ENCODE measurements at regions not wholly inside any gene's neighbourhood (a gene's known extent, or its start where the extent isn't known, plus 50 kb on each side); places are given as distances from the start of the nearest gene placed in this dataset.

DNA sequence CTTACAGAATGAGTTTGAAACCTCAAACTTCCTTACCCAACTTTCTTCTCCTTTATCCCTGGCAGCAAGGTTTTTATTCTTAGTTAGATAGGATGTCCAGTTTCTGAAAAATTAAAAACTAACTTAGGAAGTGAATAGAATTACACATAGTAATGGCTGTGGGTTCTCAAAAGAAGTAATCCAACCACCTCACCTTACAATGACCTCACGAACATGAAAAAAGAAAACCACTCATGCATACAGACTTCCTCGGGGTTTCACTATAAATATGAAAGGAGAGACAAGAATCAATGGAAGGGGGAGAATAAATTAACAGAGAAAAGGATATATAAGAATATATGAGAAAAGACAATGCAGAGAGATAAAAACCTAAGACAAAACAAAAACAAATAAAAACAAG, 1044.3 kb upstream of the KLHL29 start:
- no peaks in the 10 kb centered on the region for H3K4me1 ChIP-seq (ENCODE audit: insufficient read depth, low read length)
- no peaks in the 10 kb centered on the region for H3K36me3 ChIP-seq (replicated peaks in 1 of 2; ENCODE audit: control insufficient read depth in 1 of 2, insufficient read depth in 2 of 2, low read length in 2 of 2)
- no peaks in the 10 kb centered on the region for H3K27me3 ChIP-seq (ENCODE audit: control insufficient read depth in 1 of 2, insufficient read depth in 2 of 2, low read length in 2 of 2)
- ChIA-PET POLR2A (no interaction called here), CTCF (ENCODE audit: low intra/inter-chr PET ratio, low total read pairs) (no interaction called here)
- DNase-seq (ENCODE audit: low spot score) (no peak), ATAC-seq (no peak), FAIRE-seq (no peak)
- H3K27ac ChIP-seq (ENCODE audit: extremely low read length, insufficient read depth, low read length), result no peak overlapping the region
- no peaks in the 10 kb centered on the region for H4K20me1 ChIP-seq (ENCODE audit: insufficient read depth, low read length)
- BruUV-seq (replicated peaks), result no TSS peak
- no peak overlapping the region for H2AFZ ChIP-seq (ENCODE audit: low read length)
- H3K9me3 ChIP-seq (ENCODE audit: low read length), result peaks cover 8% of the 10 kb centered on the region; the same call in 1 of the 2 replicates
- in situ Hi-C loops (cut with HindIII; ENCODE audit: extremely low pct_ligation_motif_present, low pct_unique_long_range_greater_than_20kb) (no loop called here), intact Hi-C loops (cut with micrococcal nuclease; ENCODE audit: unreplicated experiment) (no loop called here)
- WGBS (ENCODE audit: low lambda C conversion rate), result 1% methylated on average over 2 of the region's 2 CpGs
- no peak overlapping the region for H3K4me3 ChIP-seq (replicated peaks in 1 of 3; ENCODE audit: insufficient read depth in 1 of 3, low read depth in 2 of 3, low read length in 3 of 3)
- no peaks in the 10 kb centered on the region for H3K79me2 ChIP-seq (ENCODE audit: insufficient read depth, low read length)
- H3K4me2 ChIP-seq (ENCODE audit: low read depth, low read length), result no peak overlapping the region
- H3K9ac ChIP-seq (ENCODE audit: insufficient read depth, low read depth, low read length), result no peak overlapping the region
- TF ChIP-seq, protein P1, sequence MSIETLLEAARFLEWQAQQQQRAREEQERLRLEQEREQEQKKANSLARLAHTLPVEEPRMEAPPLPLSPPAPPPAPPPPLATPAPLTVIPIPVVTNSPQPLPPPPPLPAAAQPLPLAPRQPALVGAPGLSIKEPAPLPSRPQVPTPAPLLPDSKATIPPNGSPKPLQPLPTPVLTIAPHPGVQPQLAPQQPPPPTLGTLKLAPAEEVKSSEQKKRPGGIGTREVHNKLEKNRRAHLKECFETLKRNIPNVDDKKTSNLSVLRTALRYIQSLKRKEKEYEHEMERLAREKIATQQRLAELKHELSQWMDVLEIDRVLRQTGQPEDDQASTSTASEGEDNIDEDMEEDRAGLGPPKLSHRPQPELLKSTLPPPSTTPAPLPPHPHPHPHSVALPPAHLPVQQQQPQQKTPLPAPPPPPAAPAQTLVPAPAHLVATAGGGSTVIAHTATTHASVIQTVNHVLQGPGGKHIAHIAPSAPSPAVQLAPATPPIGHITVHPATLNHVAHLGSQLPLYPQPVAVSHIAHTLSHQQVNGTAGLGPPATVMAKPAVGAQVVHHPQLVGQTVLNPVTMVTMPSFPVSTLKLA (IDR thresholded peaks at IDR 0.05), result no peak
- TF ChIP-seq MAX (IDR thresholded peaks at IDR 0.05) (no peak), RFX3 (CRISPR knock-in tag; IDR thresholded peaks at IDR 0.05) (no peak), STAG1 (CRISPR knock-in tag; IDR thresholded peaks at IDR 0.05) (no peak), ZNF782 (CRISPR knock-in tag; IDR thresholded peaks at IDR 0.05; ENCODE audit: borderline replicate concordance) (no peak), ZNF280D (CRISPR knock-in tag; IDR thresholded peaks at IDR 0.05) (no peak), TMF1 (CRISPR knock-in tag; IDR thresholded peaks at IDR 0.05; ENCODE audit: low read depth) (no peak), ZNF101 (CRISPR knock-in tag; IDR thresholded peaks at IDR 0.05; ENCODE audit: borderline replicate concordance, low read depth) (no peak), ZKSCAN1 (IDR thresholded peaks at IDR 0.05; ENCODE audit: low read length) (no peak)
- TF ChIP-seq, protein P2, sequence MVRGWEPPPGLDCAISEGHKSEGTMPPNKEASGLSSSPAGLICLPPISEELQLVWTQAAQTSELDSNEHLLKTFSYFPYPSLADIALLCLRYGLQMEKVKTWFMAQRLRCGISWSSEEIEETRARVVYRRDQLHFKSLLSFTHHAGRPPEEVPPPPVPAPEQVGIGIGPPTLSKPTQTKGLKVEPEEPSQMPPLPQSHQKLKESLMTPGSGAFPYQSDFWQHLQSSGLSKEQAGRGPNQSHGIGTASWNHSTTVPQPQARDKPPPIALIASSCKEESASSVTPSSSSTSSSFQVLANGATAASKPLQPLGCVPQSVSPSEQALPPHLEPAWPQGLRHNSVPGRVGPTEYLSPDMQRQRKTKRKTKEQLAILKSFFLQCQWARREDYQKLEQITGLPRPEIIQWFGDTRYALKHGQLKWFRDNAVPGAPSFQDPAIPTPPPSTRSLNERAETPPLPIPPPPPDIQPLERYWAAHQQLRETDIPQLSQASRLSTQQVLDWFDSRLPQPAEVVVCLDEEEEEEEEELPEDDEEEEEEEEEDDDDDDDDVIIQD (CRISPR knock-in tag; IDR thresholded peaks at IDR 0.05; ENCODE audit: low read depth), result no peak
- TF ChIP-seq, protein P3, sequence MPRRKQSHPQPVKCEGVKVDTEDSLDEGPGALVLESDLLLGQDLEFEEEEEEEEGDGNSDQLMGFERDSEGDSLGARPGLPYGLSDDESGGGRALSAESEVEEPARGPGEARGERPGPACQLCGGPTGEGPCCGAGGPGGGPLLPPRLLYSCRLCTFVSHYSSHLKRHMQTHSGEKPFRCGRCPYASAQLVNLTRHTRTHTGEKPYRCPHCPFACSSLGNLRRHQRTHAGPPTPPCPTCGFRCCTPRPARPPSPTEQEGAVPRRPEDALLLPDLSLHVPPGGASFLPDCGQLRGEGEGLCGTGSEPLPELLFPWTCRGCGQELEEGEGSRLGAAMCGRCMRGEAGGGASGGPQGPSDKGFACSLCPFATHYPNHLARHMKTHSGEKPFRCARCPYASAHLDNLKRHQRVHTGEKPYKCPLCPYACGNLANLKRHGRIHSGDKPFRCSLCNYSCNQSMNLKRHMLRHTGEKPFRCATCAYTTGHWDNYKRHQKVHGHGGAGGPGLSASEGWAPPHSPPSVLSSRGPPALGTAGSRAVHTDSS (CRISPR knock-in tag; conservative IDR thresholded peaks at IDR 0.05), result no peak
- TF ChIP-seq, protein P4, sequence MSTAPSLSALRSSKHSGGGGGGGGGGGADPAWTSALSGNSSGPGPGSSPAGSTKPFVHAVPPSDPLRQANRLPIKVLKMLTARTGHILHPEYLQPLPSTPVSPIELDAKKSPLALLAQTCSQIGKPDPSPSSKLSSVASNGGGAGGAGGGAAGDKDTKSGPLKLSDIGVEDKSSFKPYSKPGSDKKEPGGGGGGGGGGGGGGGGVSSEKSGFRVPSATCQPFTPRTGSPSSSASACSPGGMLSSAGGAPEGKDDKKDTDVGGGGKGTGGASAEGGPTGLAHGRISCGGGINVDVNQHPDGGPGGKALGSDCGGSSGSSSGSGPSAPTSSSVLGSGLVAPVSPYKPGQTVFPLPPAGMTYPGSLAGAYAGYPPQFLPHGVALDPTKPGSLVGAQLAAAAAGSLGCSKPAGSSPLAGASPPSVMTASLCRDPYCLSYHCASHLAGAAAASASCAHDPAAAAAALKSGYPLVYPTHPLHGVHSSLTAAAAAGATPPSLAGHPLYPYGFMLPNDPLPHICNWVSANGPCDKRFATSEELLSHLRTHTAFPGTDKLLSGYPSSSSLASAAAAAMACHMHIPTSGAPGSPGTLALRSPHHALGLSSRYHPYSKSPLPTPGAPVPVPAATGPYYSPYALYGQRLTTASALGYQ (CRISPR knock-in tag; IDR thresholded peaks at IDR 0.05), result no peak

Data from HepG2 (cell line).